ENCODE measurements at regions not wholly inside any gene's neighbourhood (a gene's known extent, or its start where the extent isn't known, plus 50 kb on each side); places are given as distances from the start of the nearest gene placed in this dataset.

DNA sequence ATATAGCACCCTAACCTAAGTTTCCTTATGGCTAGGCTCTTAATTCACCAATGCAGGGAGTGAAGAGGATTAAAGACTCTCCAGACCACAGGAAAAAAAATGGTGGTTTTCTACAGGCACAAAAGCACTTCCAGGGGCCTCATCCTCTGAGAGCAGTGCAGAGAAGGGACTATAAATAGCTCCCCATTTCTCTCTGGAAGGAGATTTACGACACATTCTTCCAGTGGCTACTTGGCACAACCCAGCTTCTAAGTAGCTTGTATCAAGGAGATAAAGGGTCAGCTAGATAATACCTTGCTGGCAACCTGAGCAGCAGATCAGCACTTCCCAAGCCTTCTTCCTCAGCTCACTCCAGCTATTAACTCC lies 73.5 kb downstream of the CRPPA start:
- H2AFZ ChIP-seq (ENCODE audit: low read depth, low read length) = no peak overlapping the region
- no peak overlapping the region for H3K4me3 ChIP-seq (ENCODE audit: low read length)
- H3K27me3 ChIP-seq (ENCODE audit: insufficient read depth, low read length) = no peaks in the 10 kb centered on the region
- H3K36me3 ChIP-seq (ENCODE audit: insufficient read depth, low read length) = no peaks in the 10 kb centered on the region
- no peaks in the 10 kb centered on the region for H3K4me1 ChIP-seq (ENCODE audit: insufficient read depth, low read length)
- no peaks in the 10 kb centered on the region for H3K9me3 ChIP-seq (ENCODE audit: low read length)

DNA sequence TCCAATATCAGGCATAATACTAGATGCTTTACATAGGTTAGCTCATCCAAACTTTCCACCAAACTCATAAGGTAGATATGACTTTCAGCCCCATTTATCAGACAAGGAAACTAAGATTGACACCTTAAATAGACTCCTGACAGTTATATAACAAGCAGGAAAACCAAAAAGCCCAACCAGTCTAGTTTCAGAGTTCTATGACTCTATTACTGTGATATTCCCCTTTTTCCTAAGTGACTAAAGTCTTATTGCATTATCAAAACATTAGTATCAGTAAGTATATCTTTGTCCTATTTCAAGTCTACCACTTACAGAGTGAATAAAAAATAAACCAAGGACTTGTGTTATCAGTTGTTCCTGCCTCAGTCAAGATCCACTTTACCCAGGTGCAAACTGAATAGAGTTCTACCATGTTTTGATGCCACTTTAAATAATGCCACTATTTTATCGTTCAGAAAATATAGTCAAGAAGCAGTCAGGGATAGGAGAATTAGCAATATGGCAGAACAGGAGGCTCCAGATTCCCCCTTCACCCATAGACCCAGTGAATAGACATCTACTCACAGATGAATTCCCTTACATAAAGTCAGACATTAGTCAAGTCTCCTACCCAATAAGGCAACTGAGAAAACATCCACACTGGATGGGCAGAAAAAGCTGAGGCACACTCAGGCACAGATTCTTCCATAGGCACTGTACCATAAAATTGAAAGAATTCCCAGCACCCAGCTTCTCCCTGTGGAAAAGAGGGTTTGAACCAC lies 74.1 kb downstream of the CRPPA start:
- no peaks in the 10 kb centered on the region for H3K9me3 ChIP-seq (ENCODE audit: low read length)
- no peaks in the 10 kb centered on the region for H3K36me3 ChIP-seq (ENCODE audit: insufficient read depth, low read length)
- no peak overlapping the region for H3K4me3 ChIP-seq (ENCODE audit: low read length)
- H3K4me1 ChIP-seq (ENCODE audit: insufficient read depth, low read length) = no peaks in the 10 kb centered on the region
- H2AFZ ChIP-seq (ENCODE audit: low read depth, low read length) = no peak overlapping the region
- no peaks in the 10 kb centered on the region for H3K27me3 ChIP-seq (ENCODE audit: insufficient read depth, low read length)

- H3K4me1 ChIP-seq (ENCODE audit: insufficient read depth, low read length) = no peaks in the 10 kb centered on the region
- no peaks in the 10 kb centered on the region for H3K27me3 ChIP-seq (ENCODE audit: insufficient read depth, low read length)
- no peaks in the 10 kb centered on the region for H3K36me3 ChIP-seq (ENCODE audit: insufficient read depth, low read length)
- no peak overlapping the region for H2AFZ ChIP-seq (ENCODE audit: low read depth, low read length)
- H3K4me3 ChIP-seq (ENCODE audit: low read length) = no peak overlapping the region
- H3K9me3 ChIP-seq (ENCODE audit: low read length) = no peaks in the 10 kb centered on the region
Observed at GRCh38 chr7:16345979-16346958, 75.1 kb downstream of the CRPPA start.

DNA sequence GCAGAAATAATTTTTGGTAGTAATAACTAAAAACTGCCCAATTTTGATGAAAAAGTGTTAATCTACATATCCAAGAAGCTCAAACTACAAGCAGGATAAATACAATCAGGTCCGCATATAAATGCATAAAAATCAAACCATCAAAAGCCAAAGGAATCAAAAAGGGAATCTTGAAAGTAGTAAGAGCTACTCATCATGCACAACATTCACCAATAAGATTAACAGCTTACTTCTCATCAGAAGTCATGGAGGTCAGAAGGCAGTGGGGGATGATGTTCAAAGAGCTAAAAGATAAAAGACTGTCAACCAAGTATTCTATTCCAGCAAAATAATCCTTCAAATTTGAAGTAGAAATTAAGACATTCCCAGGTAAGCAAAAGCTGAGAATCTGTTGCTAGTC lies 76.4 kb downstream of the CRPPA start:
- Histone ChIP-seq H3K27me3 (ENCODE audit: insufficient read depth, low read length) (no peaks in the 10 kb centered on the region), H3K9me3 (ENCODE audit: low read length) (no peaks in the 10 kb centered on the region), H3K4me3 (ENCODE audit: low read length) (no peak overlapping the region), H3K4me1 (ENCODE audit: insufficient read depth, low read length) (no peaks in the 10 kb centered on the region), H3K36me3 (ENCODE audit: insufficient read depth, low read length) (no peaks in the 10 kb centered on the region), H2AFZ (ENCODE audit: low read depth, low read length) (no peak overlapping the region)

DNA sequence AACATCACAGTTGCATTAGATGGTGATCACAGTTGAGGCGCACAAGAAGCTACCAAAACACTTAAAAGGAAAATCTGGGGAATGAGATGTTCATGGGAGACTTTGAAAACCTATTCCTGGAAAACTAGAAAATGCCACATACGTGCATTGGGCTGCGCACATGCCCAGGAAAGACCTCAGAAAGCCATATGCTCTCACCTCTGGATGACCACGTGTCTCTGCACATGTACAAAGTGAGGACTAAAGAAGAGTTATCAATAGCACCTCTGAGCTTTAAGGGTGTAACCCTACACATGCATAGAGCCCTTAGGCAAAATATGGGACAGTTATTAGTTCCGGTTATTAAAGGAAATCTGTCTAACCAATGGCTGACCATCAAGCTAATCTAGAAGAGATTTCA lies 77.7 kb downstream of the CRPPA start:
- Histone ChIP-seq H3K9me3 (ENCODE audit: low read length) (no peaks in the 10 kb centered on the region), H3K27me3 (ENCODE audit: insufficient read depth, low read length) (no peaks in the 10 kb centered on the region), H2AFZ (ENCODE audit: low read depth, low read length) (no peak overlapping the region), H3K4me1 (ENCODE audit: insufficient read depth, low read length) (no peaks in the 10 kb centered on the region), H3K4me3 (ENCODE audit: low read length) (no peak overlapping the region), H3K36me3 (ENCODE audit: insufficient read depth, low read length) (no peaks in the 10 kb centered on the region)

GRCh38 chr7:16338065-16338464 lies 83.3 kb downstream of the CRPPA start:
- H2AFZ ChIP-seq (ENCODE audit: low read depth, low read length) = no peak overlapping the region
- H3K27me3 ChIP-seq (ENCODE audit: insufficient read depth, low read length) = no peaks in the 10 kb centered on the region
- H3K9me3 ChIP-seq (ENCODE audit: low read length) = no peaks in the 10 kb centered on the region
- H3K36me3 ChIP-seq (ENCODE audit: insufficient read depth, low read length) = no peaks in the 10 kb centered on the region
- H3K4me3 ChIP-seq (ENCODE audit: low read length) = no peak overlapping the region
- no peaks in the 10 kb centered on the region for H3K4me1 ChIP-seq (ENCODE audit: insufficient read depth, low read length)

DNA sequence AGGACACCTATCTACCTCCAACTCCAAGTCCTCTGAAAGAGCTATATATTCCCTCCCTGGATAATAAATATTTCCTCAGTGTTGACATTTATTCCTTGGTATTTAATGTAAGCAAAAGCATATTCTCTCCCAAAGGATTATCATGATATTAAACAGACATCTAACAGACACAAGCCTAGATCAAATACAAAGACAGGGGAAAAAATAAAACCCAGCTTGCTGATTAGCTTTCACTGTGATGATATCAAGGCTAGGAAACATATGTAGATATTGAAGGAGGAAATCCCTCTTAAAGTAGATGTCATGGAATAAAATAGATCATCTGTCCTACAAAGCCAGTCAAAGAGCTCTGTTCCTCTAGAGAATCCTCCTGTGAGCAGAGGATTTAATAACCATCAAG lies 95.2 kb downstream of the CRPPA start:
- Histone ChIP-seq H3K4me1 (ENCODE audit: insufficient read depth, low read length) (no peaks in the 10 kb centered on the region), H3K4me3 (ENCODE audit: low read length) (no peak overlapping the region), H2AFZ (ENCODE audit: low read depth, low read length) (no peak overlapping the region), H3K27me3 (ENCODE audit: insufficient read depth, low read length) (no peaks in the 10 kb centered on the region), H3K36me3 (ENCODE audit: insufficient read depth, low read length) (no peaks in the 10 kb centered on the region), H3K9me3 (ENCODE audit: low read length) (no peaks in the 10 kb centered on the region)

- Histone ChIP-seq H3K4me1 (ENCODE audit: insufficient read depth, low read length) (no peaks in the 10 kb centered on the region), H3K36me3 (ENCODE audit: insufficient read depth, low read length) (no peaks in the 10 kb centered on the region), H3K4me3 (ENCODE audit: low read length) (no peak overlapping the region), H3K27me3 (ENCODE audit: insufficient read depth, low read length) (no peaks in the 10 kb centered on the region), H3K9me3 (ENCODE audit: low read length) (no peaks in the 10 kb centered on the region), H2AFZ (ENCODE audit: low read depth, low read length) (no peak overlapping the region)
Observed at GRCh38 chr7:16323313-16323712, 98.0 kb downstream of the CRPPA start.

DNA sequence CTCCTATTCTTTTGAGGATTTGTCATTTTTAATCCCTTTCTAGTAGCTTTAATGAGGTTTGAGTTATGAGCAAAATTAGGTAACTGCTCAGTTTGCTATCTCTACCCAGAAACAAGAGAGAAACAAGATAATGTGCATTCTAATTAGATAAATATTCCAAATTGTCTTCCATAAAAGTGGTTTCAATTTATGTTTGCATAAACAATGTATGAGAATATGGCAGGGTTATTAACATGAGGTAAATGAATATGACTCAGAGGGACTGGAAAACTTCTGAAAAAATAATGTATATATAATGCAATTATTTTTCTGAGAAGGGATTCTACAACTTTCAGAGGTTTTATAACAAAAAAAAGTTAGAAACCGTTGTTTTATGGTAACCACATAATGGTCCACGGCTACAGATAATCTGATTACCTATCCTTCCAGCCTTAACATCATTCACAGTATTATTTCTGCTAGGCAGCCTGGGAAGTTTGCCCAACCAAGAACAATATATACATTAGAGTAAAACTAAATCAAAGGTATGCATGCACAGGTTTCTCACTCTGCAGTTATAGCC lies 101.2 kb downstream of the CRPPA start:
- Histone ChIP-seq H2AFZ (ENCODE audit: low read depth, low read length) (no peak overlapping the region), H3K27me3 (ENCODE audit: insufficient read depth, low read length) (no peaks in the 10 kb centered on the region), H3K4me3 (ENCODE audit: low read length) (no peak overlapping the region), H3K4me1 (ENCODE audit: insufficient read depth, low read length) (no peaks in the 10 kb centered on the region), H3K9me3 (ENCODE audit: low read length) (no peaks in the 10 kb centered on the region), H3K36me3 (ENCODE audit: insufficient read depth, low read length) (no peaks in the 10 kb centered on the region)

DNA sequence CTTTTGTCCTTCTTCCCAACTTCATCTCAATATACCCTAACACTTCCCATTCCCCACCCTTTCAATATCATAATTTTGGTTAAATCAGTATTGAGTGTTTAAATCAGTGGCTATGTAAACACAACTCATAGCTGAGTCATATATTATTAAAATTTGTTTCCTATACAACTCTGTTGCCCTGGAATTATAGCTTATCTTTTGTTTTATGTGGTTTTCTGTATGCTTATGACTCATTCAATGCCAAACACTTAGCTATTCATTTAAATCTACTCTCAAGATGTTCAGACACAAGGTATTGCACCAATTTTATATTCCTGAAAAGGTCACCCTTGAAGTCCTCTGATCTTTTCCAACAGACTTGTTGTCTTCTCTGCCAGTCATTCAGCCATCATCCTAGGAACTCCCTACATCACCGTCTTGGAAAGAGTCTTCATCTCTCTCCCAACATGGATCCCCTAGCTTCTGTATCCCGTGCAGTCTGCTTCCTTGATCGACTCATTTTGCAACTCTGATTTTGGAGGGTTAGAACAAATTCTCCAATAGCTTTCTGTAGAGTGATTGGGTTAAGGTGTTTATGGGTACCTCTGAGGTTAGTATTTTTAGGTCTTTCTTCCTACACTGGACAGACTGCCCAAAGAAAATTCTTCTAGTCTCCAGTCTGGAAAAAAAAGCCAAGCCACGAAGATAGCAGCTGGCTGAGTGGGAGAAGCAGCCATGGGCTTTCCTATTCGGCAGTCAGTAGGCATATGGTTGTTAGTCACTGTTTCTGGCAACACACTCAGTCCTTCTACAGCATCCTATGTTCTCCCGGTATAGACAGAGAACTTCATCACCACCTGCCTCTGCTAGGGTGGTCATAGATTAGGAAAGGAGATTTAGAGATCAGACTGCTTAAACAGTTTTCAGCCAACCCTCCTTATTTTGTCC lies 102.1 kb downstream of the CRPPA start:
- Histone ChIP-seq H3K9me3 (ENCODE audit: low read length) (no peaks in the 10 kb centered on the region), H3K4me3 (ENCODE audit: low read length) (no peak overlapping the region), H3K4me1 (ENCODE audit: insufficient read depth, low read length) (no peaks in the 10 kb centered on the region), H2AFZ (ENCODE audit: low read depth, low read length) (no peak overlapping the region), H3K27me3 (ENCODE audit: insufficient read depth, low read length) (no peaks in the 10 kb centered on the region), H3K36me3 (ENCODE audit: insufficient read depth, low read length) (no peaks in the 10 kb centered on the region)

- H3K36me3 ChIP-seq (ENCODE audit: insufficient read depth, low read length) = no peaks in the 10 kb centered on the region
- H3K4me3 ChIP-seq (ENCODE audit: low read length) = no peak overlapping the region
- no peaks in the 10 kb centered on the region for H3K9me3 ChIP-seq (ENCODE audit: low read length)
- H3K27me3 ChIP-seq (ENCODE audit: insufficient read depth, low read length) = no peaks in the 10 kb centered on the region
- H2AFZ ChIP-seq (ENCODE audit: low read depth, low read length) = no peak overlapping the region
- no peaks in the 10 kb centered on the region for H3K4me1 ChIP-seq (ENCODE audit: insufficient read depth, low read length)
Observed at GRCh38 chr7:16318463-16318862, 102.9 kb downstream of the CRPPA start.

DNA sequence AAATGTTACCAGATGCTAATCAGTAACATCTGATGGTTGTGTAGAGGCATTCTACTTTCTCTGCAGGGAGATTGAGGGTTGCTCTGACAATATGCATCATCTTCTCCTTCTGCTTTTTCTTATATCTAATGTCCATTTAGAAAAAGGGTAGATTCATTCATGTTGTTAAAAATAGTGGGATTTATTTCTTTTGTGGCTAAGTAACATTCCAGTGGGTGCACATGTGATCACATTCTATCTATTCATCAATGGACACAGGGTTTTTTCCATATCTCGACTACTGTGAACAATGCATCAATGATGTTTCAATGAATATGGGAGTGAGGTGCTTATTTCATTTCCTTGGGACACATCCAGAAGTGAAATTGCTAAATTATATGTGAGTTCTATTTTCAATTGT lies 103.9 kb downstream of the CRPPA start:
- H3K4me3 ChIP-seq (ENCODE audit: low read length) = no peak overlapping the region
- H3K9me3 ChIP-seq (ENCODE audit: low read length) = no peaks in the 10 kb centered on the region
- no peak overlapping the region for H2AFZ ChIP-seq (ENCODE audit: low read depth, low read length)
- no peaks in the 10 kb centered on the region for H3K36me3 ChIP-seq (ENCODE audit: insufficient read depth, low read length)
- H3K27me3 ChIP-seq (ENCODE audit: insufficient read depth, low read length) = no peaks in the 10 kb centered on the region
- no peaks in the 10 kb centered on the region for H3K4me1 ChIP-seq (ENCODE audit: insufficient read depth, low read length)
